HG03095 (cell line): ENCODE measurements at regions not wholly inside any gene's neighbourhood (a gene's known extent, or its start where the extent isn't known, plus 50 kb on each side); places are given as distances from the start of the nearest gene placed in this dataset.
"Not testable (repeated sequence)": the region's sequence is repeated elsewhere in the genome, so short reads cannot be mapped to it uniquely, and the experiment has no call there.

Source experiments
- ATAC-seq: cut with Tn5 transposase; IDR thresholded peaks from one replicate; pipeline ENCODE4 v1.9.1; 2021; ENCODE audit warnings: moderate library complexity; ENCODE audit not compliant: unreplicated experiment

GRCh38 chr1:238783633-238784032 is 602.7 kb upstream of the CHRM3 start:
- no peak for ATAC-seq

GRCh38 chr1:238779716-238780115 is 606.7 kb upstream of the CHRM3 start:
- ATAC-seq: no peak

- no peak for ATAC-seq
Observed at GRCh38 chr1:238778113-238778512, 608.3 kb upstream of the CHRM3 start.

- ATAC-seq: no peak
Observed at GRCh38 chr1:238777551-238777950, 608.8 kb upstream of the CHRM3 start.

- ATAC-seq: no peak
Observed at GRCh38 chr1:238776126-238776525, 610.2 kb upstream of the CHRM3 start.

- ATAC-seq: no peak
Observed at GRCh38 chr1:238772322-238772721, 614.0 kb upstream of the CHRM3 start.

- no peak for ATAC-seq
Observed at GRCh38 chr1:238767321-238767720, 619.0 kb upstream of the CHRM3 start.

GRCh38 chr1:238764779-238765178 is 621.6 kb upstream of the CHRM3 start:
- ATAC-seq: no peak

- no peak for ATAC-seq
Observed at GRCh38 chr1:238753252-238753651, 633.1 kb upstream of the CHRM3 start.

- no peak for ATAC-seq
Observed at GRCh38 chr1:238752327-238752726, 634.0 kb upstream of the CHRM3 start.

GRCh38 chr1:238745069-238745468 is 641.3 kb upstream of the CHRM3 start:
- no peak for ATAC-seq

- ATAC-seq: no peak
Observed at GRCh38 chr1:238738892-238739291, 647.5 kb upstream of the CHRM3 start.

GRCh38 chr1:238727670-238728069 is 658.7 kb upstream of the CHRM3 start:
- ATAC-seq: no peak

- no peak for ATAC-seq
Observed at GRCh38 chr1:238722812-238723211, 663.6 kb upstream of the CHRM3 start.

GRCh38 chr1:238710697-238711096 is 675.7 kb upstream of the CHRM3 start:
- no peak for ATAC-seq

GRCh38 chr1:238701024-238701423 is 685.3 kb upstream of the CHRM3 start:
- ATAC-seq: no peak

- no peak for ATAC-seq
Observed at GRCh38 chr1:238690415-238690814, 696.0 kb upstream of the CHRM3 start.

GRCh38 chr1:238684576-238684975 is 701.8 kb upstream of the CHRM3 start:
- not testable (repeated sequence) for ATAC-seq

- no peak for ATAC-seq
Observed at GRCh38 chr1:238681451-238681850, 704.9 kb upstream of the CHRM3 start.

GRCh38 chr1:238681021-238681420 is 705.3 kb upstream of the CHRM3 start:
- ATAC-seq: no peak

GRCh38 chr1:238677567-238677966 is 708.8 kb upstream of the CHRM3 start:
- no peak for ATAC-seq

GRCh38 chr1:238675221-238675620 is 711.1 kb upstream of the CHRM3 start:
- no peak for ATAC-seq

GRCh38 chr1:238674316-238674715 is 712.1 kb upstream of the CHRM3 start:
- no peak for ATAC-seq

GRCh38 chr1:238673561-238673960 is 712.8 kb upstream of the CHRM3 start:
- no peak for ATAC-seq
